Medulla oblongata (tissue), 1 donor: ENCODE measurements at regions not wholly inside any gene's neighbourhood (a gene's known extent, or its start where the extent isn't known, plus 50 kb on each side); places are given as distances from the start of the nearest gene placed in this dataset.
"Not testable (repeated sequence)": the region's sequence is repeated elsewhere in the genome, so short reads cannot be mapped to it uniquely, and the experiment has no call there.

Source experiments
- DNase-seq: peaks from one replicate; pipeline ENCODE4 v3.0.0-alpha.2; 2015; ENCODE audit errors: extremely low spot score

DNA sequence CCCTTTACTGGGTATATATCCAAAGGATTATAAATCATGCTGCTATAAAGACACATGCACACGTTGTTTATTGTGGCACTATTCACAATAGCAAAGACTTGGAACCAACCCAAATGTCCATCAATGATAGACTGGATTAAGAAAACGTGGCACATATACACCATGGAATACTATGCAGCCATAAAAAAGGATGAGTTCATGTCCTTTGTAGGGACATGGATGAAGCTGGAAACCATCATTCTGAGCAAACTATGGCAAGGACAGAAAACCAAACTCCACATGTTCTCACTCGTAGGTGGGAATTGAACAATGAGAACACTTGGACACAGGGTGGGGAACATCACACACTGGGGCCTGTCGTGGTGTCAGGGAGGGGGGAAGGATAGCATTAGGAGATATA, 59.2 kb downstream of the CXorf49B start:
- DNase-seq, result not testable (repeated sequence)

DNA sequence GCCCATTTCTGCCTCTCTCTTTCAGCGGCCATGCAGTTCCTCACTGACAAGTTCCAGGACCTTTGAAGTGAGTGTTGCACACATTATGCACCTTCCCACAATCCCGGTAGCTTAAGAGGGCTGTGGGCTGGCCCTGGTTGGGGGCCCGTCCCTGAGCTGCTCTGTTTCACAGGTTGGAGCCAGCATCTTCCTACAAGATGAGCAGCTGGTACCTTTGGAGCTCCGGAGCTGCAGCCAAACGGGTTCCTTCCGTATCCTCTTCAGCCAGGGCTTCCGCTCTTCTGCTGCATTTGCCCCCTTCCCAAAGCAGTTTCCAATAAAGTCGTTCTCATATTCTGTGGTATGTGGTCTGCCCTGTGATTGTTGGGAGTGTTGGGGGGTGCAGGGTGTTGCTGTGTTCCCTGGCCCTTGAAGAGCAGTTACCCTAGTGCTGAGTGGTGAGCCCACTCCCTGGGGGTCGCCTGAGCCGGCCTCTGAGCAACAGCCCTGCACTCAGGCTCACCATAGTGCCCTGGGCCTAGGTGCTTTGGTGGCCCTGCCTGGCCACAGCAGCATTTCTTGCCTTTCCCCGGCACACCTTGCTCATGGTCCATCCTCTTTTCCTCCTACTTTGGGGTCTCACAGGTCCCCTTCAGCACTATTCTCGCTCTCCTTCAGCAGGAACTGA, 60.4 kb downstream of the CXorf49B start:
- no peak for DNase-seq

DNA sequence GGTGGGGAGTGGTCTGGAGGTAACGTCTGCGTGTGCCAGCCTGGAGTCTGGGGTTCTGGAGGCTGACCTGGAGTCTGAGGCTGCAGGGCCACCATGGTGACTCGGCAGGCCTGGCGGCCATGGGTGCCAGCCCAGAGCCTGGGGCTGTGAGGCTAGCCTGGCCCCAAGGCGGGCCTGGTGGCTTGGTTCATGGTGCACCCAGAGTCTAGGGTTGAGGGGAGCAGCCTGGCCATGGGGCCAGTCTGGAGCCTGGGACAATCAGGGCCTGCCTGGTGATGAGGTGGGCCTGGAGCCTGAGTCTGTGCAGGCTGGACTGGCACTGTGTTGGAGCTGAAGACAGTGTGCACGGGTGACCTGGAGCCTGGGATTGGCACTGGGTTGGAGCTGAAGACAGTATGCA, 64.9 kb downstream of the CXorf49B start:
- DNase-seq, result no peak

DNA sequence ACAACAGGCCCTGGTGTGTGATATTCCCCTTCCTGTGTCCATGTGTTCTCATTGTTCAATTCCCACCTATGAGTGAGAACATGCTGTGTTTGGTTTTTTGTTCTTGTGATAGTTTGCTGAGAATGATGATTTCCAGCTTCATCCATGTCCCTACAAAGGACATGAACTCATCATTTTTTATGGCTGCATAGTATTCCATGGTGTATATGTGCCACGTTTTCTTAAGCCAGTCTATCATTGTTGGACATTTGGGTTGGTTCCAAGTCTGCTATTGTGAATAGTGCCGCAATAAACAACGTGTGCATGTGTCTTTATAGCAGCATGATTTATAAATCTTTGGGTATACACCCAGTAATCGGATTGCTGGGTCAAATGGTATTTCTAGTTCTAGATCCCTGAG, 72.6 kb upstream of the NHSL2 start:
- not testable (repeated sequence) for DNase-seq

DNA sequence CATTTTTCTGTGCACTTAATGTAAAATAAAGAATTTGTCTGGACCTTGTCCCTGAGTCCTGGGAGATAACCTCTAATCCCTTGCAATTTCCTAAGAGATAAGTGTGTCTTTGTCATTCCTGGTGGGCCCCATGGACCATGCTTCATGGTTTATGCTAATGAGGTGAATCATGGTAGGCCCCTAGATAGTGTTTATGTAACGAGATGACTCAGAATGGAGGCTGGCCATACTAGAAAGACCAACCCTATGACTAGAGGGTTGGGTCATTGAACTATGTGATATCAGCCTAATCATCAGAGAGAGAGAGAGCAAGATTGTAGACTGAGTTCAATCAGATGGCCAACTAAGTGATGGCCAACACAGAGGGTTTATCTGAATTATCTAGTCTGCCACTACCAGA, 64.2 kb upstream of the NHSL2 start:
- no peak for DNase-seq

DNA sequence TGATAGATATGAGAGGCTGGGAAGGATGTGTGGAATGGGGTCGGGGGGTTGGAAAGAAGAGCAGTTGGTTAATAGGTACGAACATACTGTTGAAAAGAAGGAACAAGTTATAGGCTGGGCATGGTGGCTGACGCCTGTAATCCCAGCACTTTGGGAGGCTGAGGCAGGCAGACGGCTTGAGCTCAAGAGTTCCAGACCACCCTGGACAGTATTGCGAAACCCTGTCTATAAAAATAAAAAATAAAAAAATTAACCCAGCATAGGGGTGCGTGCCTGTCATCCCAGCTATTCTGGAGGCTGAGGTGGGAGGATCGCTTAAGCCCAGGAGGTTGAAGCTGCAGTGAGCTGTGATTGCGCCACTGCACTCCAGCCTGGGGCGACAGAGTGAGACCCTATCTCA, 58.5 kb upstream of the NHSL2 start:
- DNase-seq, result no peak

DNA sequence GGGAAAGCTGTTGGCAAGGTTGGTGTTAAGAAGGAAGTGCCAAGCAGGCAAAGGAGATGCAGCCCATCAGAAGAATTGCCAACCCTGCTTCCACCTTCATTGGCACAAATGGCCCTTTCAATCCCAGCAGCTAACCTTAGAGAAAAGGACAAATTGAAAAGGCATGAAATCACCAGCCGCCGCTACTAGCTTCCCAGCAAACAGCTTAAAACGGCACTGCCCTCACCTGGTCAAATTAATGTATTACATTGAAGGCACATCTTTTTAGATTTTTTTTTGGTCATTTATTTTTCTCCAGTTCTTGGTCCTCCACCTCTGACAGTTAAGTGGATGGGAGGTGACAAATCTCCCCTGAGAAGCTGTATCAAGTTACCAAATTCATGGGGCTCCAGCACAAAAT, 51.0 kb upstream of the NHSL2 start:
- DNase-seq, result peak; percentile 27
